ENCODE measurements at regions not wholly inside any gene's neighbourhood (a gene's known extent, or its start where the extent isn't known, plus 50 kb on each side); places are given as distances from the start of the nearest gene placed in this dataset.

- TF ChIP-seq TAF1 (IDR thresholded peaks at IDR 0.05; ENCODE audit: low read depth), result no peak
- TF ChIP-seq CTCF (IDR thresholded peaks at IDR 0.05; ENCODE audit: poor library complexity, severe bottlenecking), result no peak
- no peak for TF ChIP-seq EZH2 (IDR thresholded peaks at IDR 0.05; ENCODE audit: borderline replicate concordance, insufficient read depth, low read length, poor library complexity, severe bottlenecking)
- no peak for TF ChIP-seq POLR2AphosphoS5 (IDR thresholded peaks at IDR 0.05)
- TF ChIP-seq SMC3 (conservative IDR thresholded peaks at IDR 0.05; ENCODE audit: poor library complexity), result no peak
- TF ChIP-seq, protein P1, sequence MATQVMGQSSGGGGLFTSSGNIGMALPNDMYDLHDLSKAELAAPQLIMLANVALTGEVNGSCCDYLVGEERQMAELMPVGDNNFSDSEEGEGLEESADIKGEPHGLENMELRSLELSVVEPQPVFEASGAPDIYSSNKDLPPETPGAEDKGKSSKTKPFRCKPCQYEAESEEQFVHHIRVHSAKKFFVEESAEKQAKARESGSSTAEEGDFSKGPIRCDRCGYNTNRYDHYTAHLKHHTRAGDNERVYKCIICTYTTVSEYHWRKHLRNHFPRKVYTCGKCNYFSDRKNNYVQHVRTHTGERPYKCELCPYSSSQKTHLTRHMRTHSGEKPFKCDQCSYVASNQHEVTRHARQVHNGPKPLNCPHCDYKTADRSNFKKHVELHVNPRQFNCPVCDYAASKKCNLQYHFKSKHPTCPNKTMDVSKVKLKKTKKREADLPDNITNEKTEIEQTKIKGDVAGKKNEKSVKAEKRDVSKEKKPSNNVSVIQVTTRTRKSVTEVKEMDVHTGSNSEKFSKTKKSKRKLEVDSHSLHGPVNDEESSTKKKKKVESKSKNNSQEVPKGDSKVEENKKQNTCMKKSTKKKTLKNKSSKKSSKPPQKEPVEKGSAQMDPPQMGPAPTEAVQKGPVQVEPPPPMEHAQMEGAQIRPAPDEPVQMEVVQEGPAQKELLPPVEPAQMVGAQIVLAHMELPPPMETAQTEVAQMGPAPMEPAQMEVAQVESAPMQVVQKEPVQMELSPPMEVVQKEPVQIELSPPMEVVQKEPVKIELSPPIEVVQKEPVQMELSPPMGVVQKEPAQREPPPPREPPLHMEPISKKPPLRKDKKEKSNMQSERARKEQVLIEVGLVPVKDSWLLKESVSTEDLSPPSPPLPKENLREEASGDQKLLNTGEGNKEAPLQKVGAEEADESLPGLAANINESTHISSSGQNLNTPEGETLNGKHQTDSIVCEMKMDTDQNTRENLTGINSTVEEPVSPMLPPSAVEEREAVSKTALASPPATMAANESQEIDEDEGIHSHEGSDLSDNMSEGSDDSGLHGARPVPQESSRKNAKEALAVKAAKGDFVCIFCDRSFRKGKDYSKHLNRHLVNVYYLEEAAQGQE (IDR thresholded peaks at IDR 0.05; ENCODE audit: borderline replicate concordance), result no peak
- no peak for TF ChIP-seq RAD21 (conservative IDR thresholded peaks at IDR 0.05)
Measured at GRCh38 chr6:156595476-156595875, 181.7 kb upstream of the ARID1B start.

Measured in neural cell (in vitro differentiated cells).